ENCODE measurements at regions not wholly inside any gene's neighbourhood (a gene's known extent, or its start where the extent isn't known, plus 50 kb on each side); places are given as distances from the start of the nearest gene placed in this dataset.

- no peak for TF ChIP-seq CTCF (IDR thresholded peaks at IDR 0.05; ENCODE audit: partially characterized antibody, unreplicated experiment)
- no peaks in the 10 kb centered on the region for H3K4me1 Mint-ChIP-seq (ENCODE audit: low read depth, unreplicated experiment)
- no peak overlapping the region for H3K27ac Mint-ChIP-seq (ENCODE audit: unreplicated experiment)
- no peaks in the 10 kb centered on the region for H3K36me3 Mint-ChIP-seq (ENCODE audit: unreplicated experiment)
- H3K27me3 Mint-ChIP-seq (ENCODE audit: unreplicated experiment) = no peaks in the 10 kb centered on the region
- DNase-seq = no peak
- no peak overlapping the region for H3K4me3 Mint-ChIP-seq (ENCODE audit: unreplicated experiment)
- no peaks in the 10 kb centered on the region for H3K9me3 Mint-ChIP-seq (ENCODE audit: unreplicated experiment)
These were observed 107.2 kb upstream of the DUSP10 start for GRCh38 chr1:221849110-221849509.

DNA sequence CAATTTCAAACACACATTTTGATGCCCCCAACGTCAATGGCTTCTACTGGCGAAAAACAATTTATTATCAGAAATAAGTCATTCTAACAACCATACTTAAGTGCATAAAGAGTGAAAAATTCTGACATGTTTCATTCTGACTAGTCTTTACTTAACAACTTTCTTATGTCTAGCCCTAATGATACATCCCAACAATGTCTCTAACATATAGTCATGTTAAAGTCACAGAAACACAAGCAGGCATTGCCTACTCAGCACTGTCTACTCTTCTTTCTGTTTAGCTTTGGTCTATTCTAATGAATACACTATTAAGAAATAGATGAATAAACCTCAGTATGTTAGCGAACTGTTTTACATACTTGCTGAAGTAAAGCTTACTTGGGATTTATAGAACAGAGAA, 105.8 kb upstream of the DUSP10 start:
- Mint-ChIP-seq H3K4me3 (ENCODE audit: unreplicated experiment) (no peak overlapping the region), H3K4me1 (ENCODE audit: low read depth, unreplicated experiment) (no peaks in the 10 kb centered on the region), H3K36me3 (ENCODE audit: unreplicated experiment) (no peaks in the 10 kb centered on the region), H3K27me3 (ENCODE audit: unreplicated experiment) (peaks cover 4% of the 10 kb centered on the region), H3K9me3 (ENCODE audit: unreplicated experiment) (no peaks in the 10 kb centered on the region), H3K27ac (ENCODE audit: unreplicated experiment) (no peak overlapping the region)
- TF ChIP-seq CTCF (IDR thresholded peaks at IDR 0.05; ENCODE audit: partially characterized antibody, unreplicated experiment) = no peak
- no peak for DNase-seq

GRCh38 chr1:221845650-221846371, 103.9 kb upstream of the DUSP10 start:
- Mint-ChIP-seq H3K36me3 (ENCODE audit: unreplicated experiment) (no peaks in the 10 kb centered on the region), H3K4me3 (ENCODE audit: unreplicated experiment) (no peak overlapping the region), H3K27ac (ENCODE audit: unreplicated experiment) (no peak overlapping the region), H3K4me1 (ENCODE audit: low read depth, unreplicated experiment) (no peaks in the 10 kb centered on the region), H3K27me3 (ENCODE audit: unreplicated experiment) (peaks cover 5% of the 10 kb centered on the region), H3K9me3 (ENCODE audit: unreplicated experiment) (no peaks in the 10 kb centered on the region)
- TF ChIP-seq CTCF (IDR thresholded peaks at IDR 0.05; ENCODE audit: partially characterized antibody, unreplicated experiment) = no peak
- DNase-seq = no peak

DNA sequence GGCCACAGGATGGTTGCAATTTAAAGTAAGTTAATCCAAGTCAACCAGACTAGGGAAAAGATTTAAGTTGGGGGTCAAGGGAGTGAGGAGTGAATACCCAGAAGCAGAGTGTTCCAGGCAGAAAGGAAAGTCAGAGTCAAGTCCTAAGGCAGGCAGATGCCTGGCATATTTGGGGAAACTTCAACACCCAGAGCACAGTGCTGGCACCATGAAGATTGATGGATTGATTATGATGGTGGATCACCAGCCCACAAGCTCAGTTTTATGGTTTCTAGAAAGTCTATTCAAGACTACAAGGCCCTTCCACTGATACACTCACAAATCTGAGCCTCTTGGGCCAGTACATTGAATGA, 100.1 kb upstream of the DUSP10 start:
- Mint-ChIP-seq H3K36me3 (ENCODE audit: unreplicated experiment) (no peaks in the 10 kb centered on the region), H3K27ac (ENCODE audit: unreplicated experiment) (no peak overlapping the region), H3K4me3 (ENCODE audit: unreplicated experiment) (no peak overlapping the region), H3K27me3 (ENCODE audit: unreplicated experiment) (peaks cover 6% of the 10 kb centered on the region), H3K9me3 (ENCODE audit: unreplicated experiment) (peaks cover 1% of the 10 kb centered on the region), H3K4me1 (ENCODE audit: low read depth, unreplicated experiment) (no peaks in the 10 kb centered on the region)
- no peak for DNase-seq
- no peak for TF ChIP-seq CTCF (IDR thresholded peaks at IDR 0.05; ENCODE audit: partially characterized antibody, unreplicated experiment)

DNA sequence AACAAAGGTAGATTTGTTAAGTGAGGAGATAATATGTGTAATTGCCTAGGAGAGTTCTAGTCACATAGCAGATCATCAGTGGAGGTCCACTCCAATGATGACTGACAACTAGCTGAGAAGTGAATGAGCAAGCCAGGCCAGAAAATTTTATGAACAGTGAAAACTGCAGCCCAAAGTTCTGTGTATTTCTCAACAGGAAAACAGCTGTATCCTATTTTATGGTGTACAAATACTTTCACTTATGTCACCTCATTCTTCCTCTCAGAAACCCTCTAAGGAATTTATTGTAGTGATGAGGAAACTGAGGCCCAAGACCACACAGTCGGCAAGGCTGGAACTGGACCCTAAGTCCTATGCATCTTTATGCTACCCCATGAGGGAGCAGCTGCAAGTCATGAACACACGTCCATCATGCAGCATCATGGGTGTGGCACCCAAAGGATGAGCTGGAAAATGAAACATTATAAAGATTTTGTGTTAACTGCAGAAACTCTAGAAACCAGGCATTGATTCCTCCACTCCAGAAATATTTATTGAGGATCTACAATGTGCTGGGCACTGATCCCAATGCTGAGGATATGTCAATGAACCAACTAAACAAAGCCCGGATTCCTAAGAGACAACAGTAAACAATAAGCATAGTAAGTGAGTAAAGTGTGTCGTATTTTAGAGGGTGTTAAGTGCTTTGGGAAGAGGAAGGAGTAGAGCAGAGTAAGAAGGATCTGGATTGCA, 99.5 kb upstream of the DUSP10 start:
- Mint-ChIP-seq H3K9me3 (ENCODE audit: unreplicated experiment) (peaks cover 1% of the 10 kb centered on the region), H3K4me1 (ENCODE audit: low read depth, unreplicated experiment) (no peaks in the 10 kb centered on the region), H3K4me3 (ENCODE audit: unreplicated experiment) (no peak overlapping the region), H3K36me3 (ENCODE audit: unreplicated experiment) (no peaks in the 10 kb centered on the region), H3K27ac (ENCODE audit: unreplicated experiment) (no peak overlapping the region), H3K27me3 (ENCODE audit: unreplicated experiment) (peaks cover 7% of the 10 kb centered on the region)
- no peak for DNase-seq
- no peak for TF ChIP-seq CTCF (IDR thresholded peaks at IDR 0.05; ENCODE audit: partially characterized antibody, unreplicated experiment)
